HG03378 (cell line): ENCODE measurements at regions not wholly inside any gene's neighbourhood (a gene's known extent, or its start where the extent isn't known, plus 50 kb on each side); places are given as distances from the start of the nearest gene placed in this dataset.
"Not testable (repeated sequence)": the region's sequence is repeated elsewhere in the genome, so short reads cannot be mapped to it uniquely, and the experiment has no call there.

Experiments used
- ATAC-seq: cut with Tn5 transposase; IDR thresholded peaks from one replicate; pipeline ENCODE4 v1.9.1; 2021; ENCODE audit warnings: mild to moderate bottlenecking, moderate library complexity; ENCODE audit not compliant: unreplicated experiment

DNA sequence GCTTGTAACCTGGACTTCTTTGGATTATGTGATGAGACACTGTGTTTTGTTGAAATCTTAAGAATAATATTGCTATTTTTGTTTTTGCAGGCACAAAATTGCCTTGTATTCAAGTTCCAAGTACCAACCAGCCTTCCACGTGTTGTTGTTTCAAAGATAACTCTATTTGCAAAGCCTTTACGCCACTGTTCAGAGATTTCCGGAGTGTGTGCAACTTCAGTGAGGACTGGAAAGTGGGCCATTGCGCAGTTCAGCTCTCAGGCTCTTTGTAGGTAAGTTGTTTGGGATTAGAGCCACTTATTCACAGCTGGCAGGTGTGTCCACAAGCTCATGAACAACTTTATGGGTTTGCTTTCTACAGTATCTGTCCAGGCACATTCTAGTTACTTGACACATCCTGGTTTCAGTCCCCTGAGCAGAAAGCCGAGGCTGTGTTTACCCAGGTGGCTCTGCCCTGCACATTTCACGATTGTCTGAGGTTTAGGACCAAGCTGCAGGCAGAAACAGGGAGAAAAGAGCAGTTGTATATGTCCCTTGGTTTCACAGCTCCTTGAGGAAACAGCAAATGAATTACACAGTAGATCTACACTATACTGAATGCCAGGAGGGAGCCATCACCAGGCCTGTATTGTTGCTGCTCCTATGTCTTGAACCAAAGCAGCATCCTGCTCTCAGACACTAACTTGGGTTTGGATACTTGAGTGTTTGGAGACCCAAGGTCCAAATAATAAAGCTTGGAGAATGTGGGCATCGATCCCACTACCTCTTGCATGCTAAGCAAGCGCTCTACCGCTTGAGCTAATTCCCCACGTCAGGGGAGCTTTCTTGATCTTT, 136.1 kb upstream of the ZNF322 start:
- ATAC-seq: not testable (repeated sequence)

DNA sequence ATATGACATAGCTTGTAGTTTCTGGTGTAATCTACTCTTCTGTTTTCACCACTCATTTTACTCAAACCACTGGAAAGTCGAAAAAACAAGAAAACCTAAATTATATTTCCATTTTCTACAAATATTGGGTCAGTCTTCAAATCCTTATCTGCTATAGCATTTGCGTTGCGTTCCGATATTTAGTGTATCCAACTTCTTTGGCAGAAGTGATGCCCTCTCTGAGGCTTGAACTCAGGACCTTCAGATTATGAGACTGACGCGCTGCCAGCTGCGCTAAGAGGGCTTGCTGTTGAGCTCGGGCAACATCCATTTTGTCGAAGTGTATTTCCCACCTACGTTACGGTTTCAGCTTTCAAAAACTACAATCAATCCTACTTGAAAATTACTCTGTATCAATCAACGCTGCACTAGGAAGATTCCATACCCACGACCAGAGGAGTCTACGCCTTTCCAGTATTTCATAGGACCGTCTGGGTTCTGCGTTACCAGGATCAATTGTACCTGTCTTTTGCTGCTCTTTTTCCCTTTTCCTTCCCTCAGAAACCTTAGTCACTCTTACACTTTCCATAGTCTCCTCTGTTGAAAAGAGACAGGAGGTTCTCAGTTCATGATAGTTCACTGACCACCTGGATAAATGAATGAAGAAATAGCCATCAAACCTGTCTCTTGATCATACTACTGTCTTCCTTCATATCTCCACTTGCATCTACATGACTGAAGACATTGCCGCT, 140.5 kb upstream of the ZNF322 start:
- not testable (repeated sequence) for ATAC-seq

DNA sequence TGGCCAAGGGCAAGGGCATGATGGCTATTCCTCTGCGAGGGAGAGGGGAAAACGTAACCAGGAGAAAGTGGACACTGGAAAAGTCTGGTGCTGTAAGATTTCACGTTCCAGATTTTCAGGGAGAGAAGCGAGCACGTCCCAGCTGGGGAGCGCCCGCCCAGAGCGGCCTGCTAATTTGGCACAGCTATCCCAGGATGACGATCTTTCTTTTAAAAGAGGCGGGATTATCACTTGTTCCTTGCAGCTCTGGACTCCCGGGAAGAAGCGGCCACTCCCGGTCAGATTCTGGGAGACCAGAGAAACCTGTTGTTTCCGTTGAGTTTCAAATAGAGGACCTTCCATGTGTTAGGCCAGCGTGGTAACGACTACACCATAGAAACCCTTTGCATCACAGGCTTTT, 144.2 kb upstream of the ZNF322 start:
- not testable (repeated sequence) for ATAC-seq

DNA sequence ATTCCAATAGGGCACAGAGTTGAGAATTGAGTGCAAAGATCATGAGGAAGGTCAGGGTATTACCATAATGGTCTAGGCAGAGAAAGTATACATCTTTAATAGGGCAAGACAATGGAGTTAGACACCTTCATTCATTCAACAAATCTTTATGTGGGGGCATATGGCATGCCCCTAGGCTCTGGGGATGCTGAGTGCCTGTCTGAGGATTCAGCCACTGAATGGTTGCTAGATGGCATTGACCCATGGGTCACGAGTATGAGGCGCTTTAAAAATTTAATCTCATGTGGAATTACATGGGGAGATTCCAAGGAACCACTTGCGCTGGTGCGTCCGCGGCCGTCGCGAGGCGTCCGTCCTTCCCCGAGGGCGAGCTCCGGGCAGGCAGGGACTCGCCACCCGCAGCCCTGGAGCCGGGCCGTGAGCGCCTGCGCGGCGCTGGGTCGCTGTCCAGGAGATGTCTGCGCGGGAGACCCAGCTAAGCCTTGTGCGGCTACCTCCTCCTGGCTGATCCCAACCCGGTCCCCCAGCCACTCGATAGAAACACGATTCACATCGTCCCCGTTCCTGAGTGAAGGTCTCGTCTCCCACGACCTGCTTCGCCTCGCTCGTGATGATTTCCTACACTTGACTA, 152.1 kb upstream of the ZNF322 start:
- ATAC-seq: not testable (repeated sequence)

DNA sequence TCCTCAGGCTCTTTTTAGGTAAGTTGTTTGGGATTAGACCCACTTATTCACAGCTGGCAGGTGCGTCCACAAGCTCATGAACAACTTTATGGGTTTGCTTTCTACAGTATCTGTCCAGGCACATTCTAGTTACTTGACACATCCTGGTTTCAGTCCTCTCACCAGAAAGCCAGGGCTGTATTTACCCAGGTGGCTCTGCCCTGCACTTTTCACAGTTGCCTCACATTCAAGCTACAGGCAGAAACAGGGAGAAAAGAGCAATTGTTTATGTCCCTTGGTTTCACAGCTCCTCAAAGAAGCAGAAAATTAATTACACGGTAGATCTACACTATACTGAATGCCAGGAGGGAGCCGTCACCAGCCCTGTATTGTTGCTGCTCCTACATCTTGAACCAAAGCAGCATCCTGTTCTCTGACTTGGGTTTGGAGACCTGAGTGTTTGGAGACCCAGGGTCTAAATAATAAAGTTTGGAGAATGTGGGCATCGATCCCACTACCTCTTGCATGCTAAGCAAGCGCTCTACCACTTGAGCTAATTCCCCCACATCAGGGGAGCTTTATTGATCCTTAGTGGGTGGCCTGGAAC, 159.2 kb upstream of the ZNF322 start:
- not testable (repeated sequence) for ATAC-seq

DNA sequence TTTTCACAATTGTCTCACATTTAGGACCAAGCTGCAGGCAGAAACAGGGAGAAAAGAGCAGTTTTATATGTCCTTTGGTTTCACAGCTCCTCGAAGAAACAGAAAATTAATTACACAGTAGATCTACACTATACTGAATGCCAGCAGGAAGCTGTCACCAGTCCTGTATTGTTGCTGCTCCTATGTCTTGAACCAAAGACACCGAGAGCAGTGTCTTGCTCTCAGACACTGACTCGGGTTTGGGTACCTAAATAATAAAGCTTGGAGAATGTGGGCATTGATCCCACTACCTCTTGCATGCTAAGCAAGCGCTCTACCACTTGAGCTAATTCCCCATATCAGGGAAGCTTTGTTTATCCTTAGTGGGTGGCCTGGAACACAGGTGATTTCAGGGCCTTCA, 168.4 kb upstream of the ZNF322 start:
- ATAC-seq: not testable (repeated sequence)

DNA sequence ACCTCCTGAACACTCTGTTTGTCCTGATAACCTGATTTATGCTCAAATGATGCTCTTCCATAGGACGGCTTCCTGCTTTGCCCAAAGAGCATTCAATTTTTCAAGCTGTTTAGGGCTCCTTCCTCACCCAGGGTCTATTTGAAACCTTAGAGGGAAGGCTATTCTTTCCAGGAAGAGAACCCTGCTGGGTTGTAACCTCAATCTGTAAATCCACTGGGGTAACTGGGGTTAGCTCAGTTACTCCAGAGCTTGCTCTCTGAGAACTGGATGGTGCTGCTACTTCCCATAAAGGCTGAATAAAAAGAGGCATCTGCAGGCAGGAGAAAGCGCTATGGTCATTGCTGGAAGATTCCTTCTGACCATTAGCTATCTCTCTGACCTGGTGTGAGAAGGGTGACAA, 169.9 kb upstream of the ZNF322 start:
- not testable (repeated sequence) for ATAC-seq

DNA sequence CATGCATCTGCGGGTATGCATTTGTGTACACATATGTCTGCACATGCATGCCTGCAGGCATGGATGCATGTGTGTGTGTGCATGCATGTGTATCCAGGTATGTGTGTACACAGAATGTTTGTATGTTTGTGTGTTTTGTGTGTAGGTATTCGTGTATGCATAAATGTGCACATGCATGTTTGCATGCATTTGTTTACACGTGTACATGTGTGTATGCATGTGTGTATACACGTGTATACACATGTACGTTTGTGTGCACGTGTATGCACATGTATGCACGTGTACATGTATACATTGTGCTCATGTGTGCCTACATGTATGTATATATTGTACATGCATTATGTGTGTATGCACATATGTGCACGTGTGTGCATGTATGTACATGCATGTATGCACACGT, 171.4 kb upstream of the ZNF322 start:
- not testable (repeated sequence) for ATAC-seq

DNA sequence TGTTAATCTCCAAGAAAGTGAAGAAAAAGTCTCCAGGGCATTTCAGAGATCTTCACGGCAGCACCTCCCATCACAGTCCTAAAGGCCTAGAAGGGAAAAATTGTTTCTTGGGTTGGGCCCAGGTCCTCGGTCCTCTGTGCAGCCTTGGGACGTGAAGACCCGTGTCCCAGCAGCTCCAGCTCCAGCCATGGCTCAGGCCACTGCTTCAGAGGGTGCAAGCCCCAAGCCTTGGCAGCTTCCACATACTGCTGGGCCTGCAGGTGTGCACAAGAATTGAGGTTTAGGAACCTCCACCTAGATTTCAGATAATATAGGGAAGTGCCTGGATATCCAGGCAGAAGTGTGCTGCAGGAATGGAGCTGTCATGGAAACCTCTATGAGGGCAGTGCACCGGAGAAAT, 176.2 kb upstream of the ZNF322 start:
- ATAC-seq: not testable (repeated sequence)

DNA sequence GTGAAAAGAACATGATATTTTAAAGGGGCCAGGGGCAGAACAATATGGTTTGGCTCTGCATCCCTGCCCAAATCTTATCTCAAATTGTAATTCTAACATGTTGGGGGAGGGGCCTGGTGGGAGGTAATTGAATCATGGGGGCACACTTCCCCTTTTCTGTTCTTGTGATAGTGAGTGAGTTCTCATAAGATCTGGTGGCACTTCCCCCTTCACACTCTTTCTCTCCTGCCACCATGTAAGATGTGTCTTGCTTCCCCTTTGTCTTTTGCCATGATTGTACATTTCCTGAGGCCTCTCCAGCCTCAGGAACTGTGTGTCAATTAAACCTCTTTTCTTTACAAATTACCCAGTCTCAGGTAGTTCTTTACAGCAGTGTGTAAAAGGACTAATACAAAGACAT, 177.1 kb upstream of the ZNF322 start:
- ATAC-seq: not testable (repeated sequence)

DNA sequence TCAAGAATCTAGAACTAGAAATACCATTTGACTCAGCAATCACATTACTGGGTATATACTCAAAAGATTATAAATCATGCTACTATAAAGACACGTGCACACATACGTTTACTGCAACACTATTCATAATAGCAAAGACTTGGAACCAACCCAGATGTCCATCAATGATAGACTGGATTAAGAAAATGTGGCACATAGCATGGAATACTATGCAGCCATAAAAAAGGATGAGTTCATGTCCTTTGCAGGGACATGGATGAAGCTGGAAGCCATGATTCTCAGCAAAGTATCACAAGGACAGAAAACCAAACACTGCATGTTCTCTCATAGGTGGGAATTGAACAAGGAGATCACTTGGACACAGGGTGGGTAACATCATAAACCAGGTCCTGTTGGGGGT, 185.3 kb upstream of the ZNF322 start:
- not testable (repeated sequence) for ATAC-seq

DNA sequence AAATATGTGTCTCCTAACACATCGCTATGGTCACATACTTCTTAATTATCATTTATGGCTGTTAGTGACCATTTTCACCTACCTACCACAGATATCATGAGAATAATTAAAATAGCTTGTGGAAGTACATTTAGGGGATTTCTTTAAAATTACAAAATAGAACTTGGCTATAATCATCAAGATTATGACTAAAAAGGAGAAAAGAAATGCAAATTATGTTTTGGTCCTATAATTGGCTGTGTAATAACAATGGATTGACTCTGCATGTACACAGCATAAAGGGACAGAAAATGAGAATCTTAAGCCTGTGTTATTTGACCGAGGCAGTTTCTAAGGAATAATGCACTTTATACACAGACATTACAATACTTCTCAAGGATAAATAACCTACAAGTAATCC, 197.7 kb upstream of the ZNF322 start:
- ATAC-seq: not testable (repeated sequence)

DNA sequence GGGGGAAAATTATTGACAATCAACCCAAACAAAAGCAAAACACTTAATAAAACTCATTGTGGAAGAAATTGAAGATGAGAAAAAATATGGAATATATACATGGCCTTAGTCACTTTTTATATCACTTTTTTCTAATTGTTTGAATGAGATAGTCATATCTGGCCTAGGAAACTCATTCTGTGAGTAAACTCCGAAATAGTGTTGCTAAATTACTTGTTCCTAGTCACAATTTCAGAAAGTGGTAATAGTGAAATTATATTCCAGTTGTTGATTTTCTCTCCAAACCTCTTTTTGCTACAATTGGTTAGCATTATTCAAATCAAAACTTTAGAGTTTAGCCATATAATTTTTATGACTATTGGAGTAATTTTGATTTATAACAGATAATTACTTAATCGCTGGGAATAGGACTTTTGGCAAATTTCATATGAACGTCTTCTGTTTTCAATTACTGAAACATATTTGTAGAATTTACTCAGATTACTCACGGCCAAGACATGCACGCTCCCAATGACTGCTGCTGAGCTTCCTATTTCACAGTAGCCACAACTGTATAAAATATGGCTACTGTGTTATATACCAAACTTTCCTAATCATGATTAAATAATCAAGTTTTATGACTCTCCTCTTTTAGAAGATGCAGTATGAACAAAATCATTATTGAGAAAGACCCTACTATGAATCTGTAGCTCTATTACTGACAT, 199.7 kb upstream of the ZNF322 start:
- not testable (repeated sequence) for ATAC-seq

DNA sequence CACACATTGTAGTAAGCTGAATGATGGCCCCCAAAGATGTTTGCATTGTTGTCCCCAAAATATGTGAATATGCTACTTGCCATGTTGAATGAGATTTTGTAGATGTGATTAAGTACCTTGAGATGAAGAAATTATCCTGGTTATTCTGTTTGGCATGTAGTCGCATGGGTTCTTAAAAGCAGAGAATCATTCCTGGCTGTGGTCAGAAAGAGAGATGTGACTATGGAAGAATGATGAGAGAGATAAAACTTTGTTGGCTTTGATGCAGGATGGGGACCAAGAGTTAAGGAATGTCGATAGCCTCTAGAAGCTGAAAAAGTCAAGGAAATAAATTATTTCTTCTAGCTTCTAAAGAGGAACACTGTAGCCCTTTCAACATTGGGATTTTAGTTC, 200.2 kb upstream of the ZNF322 start:
- not testable (repeated sequence) for ATAC-seq

DNA sequence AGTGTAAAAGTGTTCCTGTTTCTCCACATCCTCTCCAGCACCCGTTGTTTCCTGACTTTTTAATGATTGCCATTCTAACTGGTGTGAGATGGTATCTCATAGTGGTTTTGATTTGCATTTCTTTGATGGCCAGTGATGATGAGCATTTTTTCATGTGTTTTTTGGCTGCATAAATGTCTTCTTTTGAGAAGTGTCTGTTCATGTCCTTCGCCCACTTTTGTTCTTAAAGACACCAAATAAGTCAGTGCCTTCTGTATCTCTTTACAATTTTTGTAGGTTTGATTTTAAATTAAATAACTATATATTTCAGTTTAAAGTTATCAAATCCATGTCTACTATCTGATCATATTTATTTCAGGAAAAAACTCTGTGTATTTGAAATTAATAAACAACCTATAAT, 202.4 kb upstream of the ZNF322 start:
- not testable (repeated sequence) for ATAC-seq

DNA sequence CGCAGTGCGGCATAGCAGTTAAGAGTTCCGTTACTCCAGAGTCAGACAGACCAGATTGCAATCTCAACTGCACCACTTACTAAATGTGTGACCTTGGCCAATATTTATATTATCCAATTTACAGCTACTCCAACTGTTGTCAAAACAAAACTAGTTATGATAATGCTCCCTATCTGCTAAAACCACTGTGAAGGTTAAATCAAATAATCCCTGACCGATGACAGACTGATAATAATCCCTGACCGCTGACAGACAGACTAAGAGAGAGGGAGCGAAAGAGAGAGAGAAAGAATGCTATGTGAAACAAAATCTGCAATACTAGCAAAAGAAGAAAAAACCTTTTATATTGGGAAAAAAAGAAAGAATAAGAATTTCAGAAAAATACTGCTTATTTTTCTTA, 204.1 kb upstream of the ZNF322 start:
- not testable (repeated sequence) for ATAC-seq

DNA sequence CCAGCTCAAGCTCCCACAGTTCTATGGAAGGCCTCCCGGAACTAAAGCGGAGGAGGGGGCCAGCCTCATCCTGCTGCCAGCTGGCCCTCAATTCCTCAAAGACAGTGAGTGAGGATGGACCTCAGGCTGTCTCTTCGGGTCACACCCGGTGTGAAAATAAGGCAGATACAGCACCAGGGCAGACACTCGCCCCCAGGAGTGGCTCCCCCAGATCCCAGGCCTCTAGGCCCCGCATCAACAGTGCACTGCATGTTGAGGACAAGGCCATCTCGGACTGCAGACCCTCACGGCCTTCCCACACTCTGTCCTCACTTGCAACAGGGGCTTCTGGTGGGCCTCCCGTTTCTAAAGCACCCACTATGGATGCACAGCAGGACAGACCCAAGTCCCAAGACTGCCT, 239.2 kb upstream of the ZNF322 start:
- ATAC-seq: not testable (repeated sequence)

DNA sequence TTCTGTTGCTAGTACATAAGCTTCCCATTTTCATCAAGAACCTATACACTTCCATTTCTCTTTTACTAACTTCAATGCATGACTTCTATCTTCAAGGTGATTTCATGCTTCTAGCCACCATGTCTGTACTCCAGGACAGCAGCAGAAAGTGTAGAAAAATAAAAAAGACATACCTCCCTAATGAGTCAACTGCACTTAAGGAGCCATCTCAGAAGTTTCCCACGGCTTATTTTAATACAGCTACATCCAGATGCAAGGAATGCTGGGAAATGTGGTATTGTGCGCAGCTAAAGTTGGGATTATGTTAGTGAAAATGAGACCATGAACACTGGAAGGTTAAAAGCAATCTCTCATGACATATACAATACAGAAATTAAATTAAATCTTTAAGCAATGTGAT, 264.7 kb upstream of the ZNF322 start:
- not testable (repeated sequence) for ATAC-seq

DNA sequence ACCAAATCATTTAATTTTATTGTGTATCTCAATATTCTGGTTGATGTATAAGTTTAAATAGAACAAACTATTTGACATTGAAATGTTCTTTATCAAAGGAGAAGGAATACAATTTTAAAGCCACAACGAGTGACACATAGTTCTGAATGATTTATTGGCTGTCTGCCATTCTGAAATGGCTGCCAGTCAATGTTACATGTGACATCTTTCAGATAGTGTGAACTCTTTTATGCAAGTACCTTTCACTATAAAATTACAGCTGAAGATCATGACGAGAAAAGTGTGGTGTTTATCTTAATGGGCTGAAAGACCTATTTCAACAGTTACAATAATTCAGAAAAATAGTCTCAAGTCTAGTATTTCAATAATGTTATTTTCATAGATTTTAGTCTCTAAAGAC, 268.6 kb upstream of the ZNF322 start:
- not testable (repeated sequence) for ATAC-seq

DNA sequence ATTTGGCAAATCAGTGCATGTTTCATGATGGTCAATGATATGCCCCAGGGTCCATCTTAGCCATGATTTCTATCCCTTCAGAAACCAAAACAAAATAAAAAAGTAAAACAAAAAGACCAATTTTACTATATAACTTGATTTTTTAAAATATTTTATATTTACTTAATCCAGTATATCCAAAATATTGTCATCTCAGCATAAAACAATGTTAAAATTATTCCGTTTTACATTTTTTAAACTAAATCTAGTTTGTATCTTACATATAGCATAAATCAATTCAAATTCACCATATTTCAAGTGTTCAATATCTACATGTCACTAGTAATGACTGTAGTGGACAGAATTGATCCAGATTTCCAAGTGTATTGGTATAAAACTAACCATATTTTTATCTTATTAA, 277.7 kb upstream of the ZNF322 start:
- ATAC-seq: not testable (repeated sequence)

DNA sequence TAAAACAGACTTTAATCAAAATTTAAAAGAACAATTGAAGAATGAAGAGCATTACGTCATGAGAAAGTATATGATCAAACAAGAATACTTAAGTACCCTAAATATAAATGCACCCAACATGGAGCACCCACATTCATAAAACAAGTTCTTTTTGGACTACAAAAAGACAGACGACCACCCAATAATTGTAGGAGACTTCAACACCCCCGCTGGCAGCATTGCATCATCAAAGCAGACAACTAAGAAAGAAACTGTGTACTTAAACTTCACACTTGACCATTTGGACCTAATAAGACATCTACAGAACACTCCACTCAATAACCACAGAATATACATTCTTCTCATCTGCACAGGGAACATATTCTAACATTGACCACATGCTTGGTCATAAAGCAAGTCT, 291.7 kb upstream of the ZNF322 start:
- not testable (repeated sequence) for ATAC-seq
